ENCODE measurements at regions not wholly inside any gene's neighbourhood (a gene's known extent, or its start where the extent isn't known, plus 50 kb on each side); places are given as distances from the start of the nearest gene placed in this dataset.

- TF ChIP-seq, protein P1, sequence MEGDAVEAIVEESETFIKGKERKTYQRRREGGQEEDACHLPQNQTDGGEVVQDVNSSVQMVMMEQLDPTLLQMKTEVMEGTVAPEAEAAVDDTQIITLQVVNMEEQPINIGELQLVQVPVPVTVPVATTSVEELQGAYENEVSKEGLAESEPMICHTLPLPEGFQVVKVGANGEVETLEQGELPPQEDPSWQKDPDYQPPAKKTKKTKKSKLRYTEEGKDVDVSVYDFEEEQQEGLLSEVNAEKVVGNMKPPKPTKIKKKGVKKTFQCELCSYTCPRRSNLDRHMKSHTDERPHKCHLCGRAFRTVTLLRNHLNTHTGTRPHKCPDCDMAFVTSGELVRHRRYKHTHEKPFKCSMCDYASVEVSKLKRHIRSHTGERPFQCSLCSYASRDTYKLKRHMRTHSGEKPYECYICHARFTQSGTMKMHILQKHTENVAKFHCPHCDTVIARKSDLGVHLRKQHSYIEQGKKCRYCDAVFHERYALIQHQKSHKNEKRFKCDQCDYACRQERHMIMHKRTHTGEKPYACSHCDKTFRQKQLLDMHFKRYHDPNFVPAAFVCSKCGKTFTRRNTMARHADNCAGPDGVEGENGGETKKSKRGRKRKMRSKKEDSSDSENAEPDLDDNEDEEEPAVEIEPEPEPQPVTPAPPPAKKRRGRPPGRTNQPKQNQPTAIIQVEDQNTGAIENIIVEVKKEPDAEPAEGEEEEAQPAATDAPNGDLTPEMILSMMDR (IDR thresholded peaks at IDR 0.05; ENCODE audit: unreplicated experiment): no peak
- ChIA-PET CTCF (no interaction called here), POLR2A (no interaction called here)
- Mint-ChIP-seq H3K27ac (ENCODE audit: low read depth, unreplicated experiment) (no peak overlapping the region), H3K36me3 (ENCODE audit: insufficient read depth, unreplicated experiment) (no peaks in the 10 kb centered on the region), H3K9me3 (ENCODE audit: unreplicated experiment) (peaks cover 12% of the 10 kb centered on the region), H3K27me3 (ENCODE audit: insufficient read depth, unreplicated experiment) (no peaks in the 10 kb centered on the region), H3K4me3 (ENCODE audit: unreplicated experiment) (no peak overlapping the region), H3K4me1 (ENCODE audit: insufficient read depth, unreplicated experiment) (no peaks in the 10 kb centered on the region)
- no peak for DNase-seq (ENCODE audit: unreplicated experiment)
- BruUV-seq (replicated peaks): no TSS peak
- intact Hi-C loops (cut with micrococcal nuclease): no loop called here
Observed at GRCh38 chr13:19056355-19056880, 125.2 kb downstream of the TUBA3C start.

DNA sequence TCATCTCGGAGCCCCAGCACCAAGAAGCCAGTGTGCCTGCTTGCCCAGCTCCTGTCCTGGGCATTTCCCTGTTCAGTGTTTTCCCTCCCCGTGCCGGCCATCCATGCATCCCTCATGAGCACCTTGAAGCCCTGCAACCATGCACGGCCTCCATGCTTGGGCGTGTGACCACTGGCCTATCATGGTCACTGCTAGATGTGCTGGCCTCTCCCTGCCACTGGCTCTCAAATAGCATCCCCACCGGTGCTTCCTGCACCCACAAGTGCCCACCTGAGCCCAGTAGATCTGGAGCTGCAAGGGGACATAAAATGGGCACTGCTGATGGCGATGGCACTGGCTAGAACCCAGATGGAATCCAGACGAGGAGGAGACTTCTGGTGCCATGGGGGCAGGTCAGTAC lies 126.0 kb downstream of the TUBA3C start:
- no peak for DNase-seq (ENCODE audit: unreplicated experiment)
- no TSS peak for BruUV-seq (replicated peaks)
- no peak overlapping the region for H3K27ac Mint-ChIP-seq (ENCODE audit: low read depth, unreplicated experiment)
- ChIA-PET CTCF (no interaction called here), POLR2A (interaction anchor here (0.7 kb wide), 1 partner anchor 29 kb away, joined by 3 read pairs; no protein-coding TSS in a partner anchor)
- no peaks in the 10 kb centered on the region for H3K36me3 Mint-ChIP-seq (ENCODE audit: insufficient read depth, unreplicated experiment)
- H3K4me1 Mint-ChIP-seq (ENCODE audit: insufficient read depth, unreplicated experiment): no peaks in the 10 kb centered on the region
- intact Hi-C loops (cut with micrococcal nuclease): no loop called here
- TF ChIP-seq, protein P1 (IDR thresholded peaks at IDR 0.05; ENCODE audit: unreplicated experiment): no peak
- peaks cover 18% of the 10 kb centered on the region for H3K9me3 Mint-ChIP-seq (ENCODE audit: unreplicated experiment)
- no peaks in the 10 kb centered on the region for H3K27me3 Mint-ChIP-seq (ENCODE audit: insufficient read depth, unreplicated experiment)
- no peak overlapping the region for H3K4me3 Mint-ChIP-seq (ENCODE audit: unreplicated experiment)

GRCh38 chr13:19053561-19053960 lies 128.1 kb downstream of the TUBA3C start:
- no peak for DNase-seq (ENCODE audit: unreplicated experiment)
- Mint-ChIP-seq H3K36me3 (ENCODE audit: insufficient read depth, unreplicated experiment) (no peaks in the 10 kb centered on the region), H3K27ac (ENCODE audit: low read depth, unreplicated experiment) (no peak overlapping the region), H3K4me3 (ENCODE audit: unreplicated experiment) (no peak overlapping the region), H3K27me3 (ENCODE audit: insufficient read depth, unreplicated experiment) (no peaks in the 10 kb centered on the region), H3K9me3 (ENCODE audit: unreplicated experiment) (peaks cover 20% of the 10 kb centered on the region), H3K4me1 (ENCODE audit: insufficient read depth, unreplicated experiment) (no peaks in the 10 kb centered on the region)
- TF ChIP-seq, protein P1 (IDR thresholded peaks at IDR 0.05; ENCODE audit: unreplicated experiment): no peak
- intact Hi-C loops (cut with micrococcal nuclease): no loop called here
- no TSS peak for BruUV-seq (replicated peaks)
- POLR2A ChIA-PET: no interaction called here
- CTCF ChIA-PET: interaction anchor here (0.5 to 1.1 kb wide), 2 partner anchors 162 to 232 kb away, joined by 3 to 4 read pairs; no protein-coding TSS in a partner anchor

DNA sequence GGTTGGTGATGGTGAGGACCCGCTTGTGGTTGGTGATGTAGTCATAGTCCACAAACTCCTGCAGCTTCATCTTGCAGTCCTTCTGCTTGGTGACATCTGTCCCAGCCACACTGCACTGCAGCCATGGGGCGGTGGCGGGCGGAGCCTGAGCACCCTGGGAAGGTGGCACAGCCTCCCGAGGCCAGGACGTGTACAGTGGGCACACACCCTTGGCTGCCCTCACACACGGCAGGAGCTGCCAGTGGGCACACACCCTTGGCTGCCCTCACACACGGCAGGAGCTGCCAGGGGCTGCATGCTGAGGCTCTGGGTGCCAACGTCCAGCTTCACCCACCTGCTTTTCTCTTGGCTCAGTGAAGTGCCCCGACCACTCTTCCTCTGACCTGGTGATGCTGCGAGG lies 128.7 kb downstream of the TUBA3C start:
- Mint-ChIP-seq H3K9me3 (ENCODE audit: unreplicated experiment) (peaks cover 20% of the 10 kb centered on the region), H3K27ac (ENCODE audit: low read depth, unreplicated experiment) (no peak overlapping the region), H3K27me3 (ENCODE audit: insufficient read depth, unreplicated experiment) (no peaks in the 10 kb centered on the region), H3K4me3 (ENCODE audit: unreplicated experiment) (no peak overlapping the region), H3K36me3 (ENCODE audit: insufficient read depth, unreplicated experiment) (no peaks in the 10 kb centered on the region), H3K4me1 (ENCODE audit: insufficient read depth, unreplicated experiment) (no peaks in the 10 kb centered on the region)
- no TSS peak for BruUV-seq (replicated peaks)
- intact Hi-C loops (cut with micrococcal nuclease): no loop called here
- ChIA-PET CTCF (interaction anchor here (0.5 to 1.1 kb wide), 2 partner anchors 161 to 233 kb away, joined by 3 to 4 read pairs; no protein-coding TSS in a partner anchor), POLR2A (no interaction called here)
- no peak for DNase-seq (ENCODE audit: unreplicated experiment)
- TF ChIP-seq, protein P1 (IDR thresholded peaks at IDR 0.05; ENCODE audit: unreplicated experiment): no peak

Measured in MCF 10A (cell line).